ENCODE measurements at regions not wholly inside any gene's neighbourhood (a gene's known extent, or its start where the extent isn't known, plus 50 kb on each side); places are given as distances from the start of the nearest gene placed in this dataset.
"Not testable (repeated sequence)": the region's sequence is repeated elsewhere in the genome, so short reads cannot be mapped to it uniquely, and the experiment has no call there.

DNA sequence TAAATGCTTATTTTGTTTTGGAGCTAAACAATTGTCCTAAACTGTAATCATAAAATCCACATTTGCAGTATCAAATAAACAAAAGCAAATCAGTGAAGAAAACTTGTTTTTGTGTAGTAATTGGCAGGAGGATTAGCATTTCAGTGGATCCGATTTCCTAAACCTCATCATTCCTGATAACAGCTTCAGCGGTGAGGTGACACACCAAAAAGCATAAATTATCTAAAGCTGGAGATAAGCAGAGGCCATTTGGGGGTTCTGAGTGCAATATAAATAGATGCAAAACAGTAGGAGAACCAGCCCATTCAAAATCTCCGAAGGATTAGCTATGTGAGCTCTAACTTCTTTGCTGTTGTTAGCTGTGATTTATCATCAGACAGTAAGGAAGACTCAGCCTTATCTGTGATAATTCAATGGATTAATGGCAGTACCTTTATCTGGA lies 235.8 kb downstream of the EPHA7 start:
- no peak for DNase-seq (ENCODE audit: low read depth in 4 of 4, low spot score in 2 of 4)

GRCh38 chr6:93182938-93183479 lies 236.3 kb downstream of the EPHA7 start:
- DNase-seq (ENCODE audit: low read depth in 4 of 4, low spot score in 2 of 4), result no peak

GRCh38 chr6:93177918-93178317 lies 241.4 kb downstream of the EPHA7 start:
- DNase-seq (ENCODE audit: low read depth in 4 of 4, low spot score in 2 of 4), result no peak

GRCh38 chr6:93177438-93177837 lies 241.9 kb downstream of the EPHA7 start:
- no peak for DNase-seq (ENCODE audit: low read depth in 4 of 4, low spot score in 2 of 4)

DNA sequence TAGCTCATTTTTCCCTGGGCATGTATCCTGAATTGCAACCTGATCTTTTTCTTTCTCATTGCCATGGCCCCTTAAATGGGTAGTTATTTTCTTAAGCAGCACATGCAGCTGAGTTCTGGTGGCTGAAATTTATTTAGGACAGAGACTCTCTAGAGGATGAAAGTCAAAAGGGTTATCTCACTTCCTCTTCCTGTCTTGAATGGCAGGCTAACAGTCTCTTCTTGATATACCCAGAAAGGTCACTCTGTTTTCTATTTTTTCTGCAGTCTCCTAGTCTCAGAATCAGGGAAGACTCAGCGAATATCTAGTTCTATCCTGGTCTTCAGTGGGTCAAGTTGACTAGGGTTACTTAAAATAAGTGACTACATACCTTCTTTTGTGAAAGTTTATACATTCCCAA lies 243.3 kb downstream of the EPHA7 start:
- no peak for DNase-seq (ENCODE audit: low read depth in 4 of 4, low spot score in 2 of 4)

DNA sequence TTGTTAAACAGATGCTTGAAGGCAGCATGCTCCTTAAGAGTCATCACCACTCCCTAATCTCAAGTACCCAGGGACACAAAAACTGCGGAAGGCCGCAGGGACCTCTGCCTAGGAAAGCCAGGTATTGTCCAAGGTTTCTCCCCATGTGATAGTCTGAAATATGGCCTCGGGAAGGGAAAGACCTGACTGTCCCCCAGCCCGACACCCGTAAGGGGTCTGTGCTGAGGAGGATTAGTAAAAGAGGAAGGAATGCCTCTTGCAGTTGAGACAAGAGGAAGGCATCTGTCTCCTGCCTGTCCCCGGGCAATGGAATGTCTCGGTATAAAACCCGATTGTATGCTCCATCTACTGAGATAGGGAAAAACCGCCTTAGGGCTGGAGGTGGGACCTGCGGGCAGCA lies 245.8 kb downstream of the EPHA7 start:
- DNase-seq (ENCODE audit: low read depth in 4 of 4, low spot score in 2 of 4), result not testable (repeated sequence)

- no peak for DNase-seq (ENCODE audit: low read depth in 4 of 4, low spot score in 2 of 4)
Measured at GRCh38 chr6:93165850-93166430, 253.4 kb downstream of the EPHA7 start.

- DNase-seq (ENCODE audit: low read depth in 4 of 4, low spot score in 2 of 4), result no peak
Measured at GRCh38 chr6:93164781-93165180, 254.6 kb downstream of the EPHA7 start.

GRCh38 chr6:93163146-93163545 lies 256.2 kb downstream of the EPHA7 start:
- no peak for DNase-seq (ENCODE audit: low read depth in 4 of 4, low spot score in 2 of 4)

DNA sequence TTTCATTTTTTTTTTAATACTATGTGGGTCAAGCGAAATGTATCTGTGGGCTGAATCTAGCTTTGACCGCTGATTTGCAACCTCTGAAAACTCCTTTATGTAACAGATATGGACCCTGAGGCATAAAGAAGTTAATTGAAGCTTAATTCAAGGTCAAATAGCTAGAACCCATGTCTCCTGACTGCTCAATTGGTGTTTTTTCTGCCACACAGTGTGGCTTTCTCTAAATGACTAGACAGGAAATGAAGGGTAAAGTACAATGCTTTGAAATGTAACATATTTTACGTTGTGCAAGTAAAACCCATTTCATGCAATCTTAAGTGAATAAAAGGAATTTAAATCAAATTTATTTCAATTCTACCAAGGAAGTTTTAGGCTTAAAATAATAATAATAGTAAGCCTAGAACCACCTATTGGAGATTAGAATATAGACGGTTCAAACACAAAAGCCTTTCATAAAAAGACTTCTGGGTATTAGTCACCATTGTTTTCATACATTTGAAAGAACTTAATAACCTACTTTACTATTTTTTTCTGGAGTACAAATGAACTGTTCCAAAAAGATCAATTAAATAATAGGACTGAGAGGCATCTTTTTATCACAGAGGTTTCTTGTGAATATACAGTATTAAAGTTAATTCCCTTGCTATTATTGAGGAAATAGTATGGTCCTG lies 279.8 kb downstream of the EPHA7 start:
- no peak for DNase-seq (ENCODE audit: low read depth in 4 of 4, low spot score in 2 of 4)

GRCh38 chr6:93136111-93136510 lies 283.2 kb downstream of the EPHA7 start:
- DNase-seq (ENCODE audit: low read depth in 4 of 4, low spot score in 2 of 4), result no peak

GRCh38 chr6:93124006-93124632 lies 295.2 kb downstream of the EPHA7 start:
- no peak for DNase-seq (ENCODE audit: low read depth in 4 of 4, low spot score in 2 of 4)

DNA sequence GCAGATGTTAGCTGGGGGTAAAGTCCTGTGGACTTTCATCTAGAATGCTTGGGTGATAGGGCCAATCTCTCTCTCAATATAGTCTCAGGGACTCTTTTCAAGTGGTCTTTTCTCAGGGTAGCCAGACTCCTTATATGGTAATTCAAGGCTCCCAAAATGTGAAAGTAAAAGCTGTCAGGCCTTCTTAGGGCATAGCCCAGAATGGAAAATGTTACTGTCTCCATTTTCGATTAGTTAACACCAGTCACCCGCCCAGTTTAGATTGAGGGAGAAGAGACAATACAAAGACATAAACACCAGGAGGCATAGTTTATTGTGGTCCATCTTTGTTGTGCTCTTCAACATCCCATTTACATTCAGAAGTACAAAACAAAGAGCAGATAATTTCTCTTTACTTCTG lies 295.8 kb downstream of the EPHA7 start:
- DNase-seq (ENCODE audit: low read depth in 4 of 4, low spot score in 2 of 4), result no peak

DNA sequence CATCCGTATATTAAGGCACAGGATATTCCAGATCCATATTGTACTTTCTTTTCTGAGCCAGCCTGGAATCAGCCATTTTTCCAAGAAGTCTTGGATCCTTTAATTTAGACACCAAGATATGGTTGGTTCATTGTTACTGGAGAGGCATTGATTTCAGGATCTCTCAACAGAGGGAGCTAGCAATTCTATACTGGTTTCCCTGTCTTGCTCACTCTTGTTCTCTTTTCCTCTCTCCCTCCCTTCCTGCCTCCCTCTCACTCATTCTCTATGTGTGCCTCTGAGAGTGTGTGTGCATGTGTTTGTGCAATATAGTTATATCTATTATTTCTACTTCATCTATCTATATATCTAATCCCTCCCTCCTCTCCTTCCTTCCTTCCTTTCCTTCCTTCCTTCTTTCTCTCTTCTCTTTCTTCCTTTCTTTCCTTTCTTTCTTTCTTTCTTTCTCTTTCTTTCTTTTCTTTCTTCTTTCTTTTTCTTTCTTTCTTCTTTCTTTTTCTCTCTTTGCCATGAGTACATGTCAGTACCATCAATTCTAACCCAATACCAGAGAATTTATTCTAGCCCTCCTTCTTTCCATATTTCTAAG lies 299.1 kb downstream of the EPHA7 start:
- DNase-seq (ENCODE audit: low read depth in 4 of 4, low spot score in 2 of 4), result no peak

- DNase-seq (ENCODE audit: low read depth in 4 of 4, low spot score in 2 of 4), result no peak
Measured at GRCh38 chr6:93105907-93106306, 313.5 kb downstream of the EPHA7 start.

GRCh38 chr6:93105017-93105416 lies 314.3 kb downstream of the EPHA7 start:
- DNase-seq (ENCODE audit: low read depth in 4 of 4, low spot score in 2 of 4), result no peak

- no peak for DNase-seq (ENCODE audit: low read depth in 4 of 4, low spot score in 2 of 4)
Measured at GRCh38 chr6:93104195-93104817, 315.1 kb downstream of the EPHA7 start.

DNA sequence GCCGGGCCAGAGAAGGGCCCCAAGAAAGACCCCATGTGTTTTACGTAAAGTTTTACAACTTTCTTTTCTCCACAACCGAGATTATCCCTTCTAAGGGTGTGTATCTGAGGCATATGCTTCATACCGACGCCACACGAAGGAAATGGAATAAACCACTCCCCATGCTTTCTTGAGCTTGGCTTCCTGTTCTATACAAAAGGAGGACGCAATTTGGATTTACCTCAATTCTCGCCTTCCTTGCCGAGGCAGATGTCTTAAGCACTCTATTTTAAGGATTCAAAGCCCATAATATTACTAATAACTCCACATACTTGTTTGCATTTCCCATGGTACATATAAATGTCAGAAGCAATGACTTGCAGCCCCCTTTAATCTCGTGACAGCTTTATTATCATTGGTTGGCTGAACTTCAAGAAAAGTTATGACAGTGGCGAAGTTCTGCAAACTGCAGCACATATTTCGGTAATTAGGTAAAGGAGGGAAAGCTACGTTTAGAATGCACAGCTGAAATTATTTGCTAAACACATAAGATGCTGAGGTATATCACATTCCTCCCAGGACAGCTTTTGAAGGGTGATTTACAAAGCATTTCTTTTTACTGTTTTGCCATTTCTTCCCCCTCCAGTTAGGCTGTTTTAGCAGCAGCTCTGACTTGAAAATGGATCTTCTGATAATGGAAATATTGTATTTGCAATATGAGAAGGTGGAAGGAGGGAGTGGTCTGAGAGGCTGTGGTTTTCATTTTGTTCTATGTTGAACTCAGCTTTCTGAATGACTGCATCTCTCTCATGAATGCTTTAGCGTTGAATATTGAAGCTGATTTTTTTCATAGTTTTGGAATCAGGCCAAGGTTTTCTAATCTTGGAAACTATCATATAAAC lies 330.5 kb downstream of the EPHA7 start:
- DNase-seq (ENCODE audit: low read depth in 4 of 4, low spot score in 2 of 4), result peak; percentile 24 to 60 (median 52)

DNA sequence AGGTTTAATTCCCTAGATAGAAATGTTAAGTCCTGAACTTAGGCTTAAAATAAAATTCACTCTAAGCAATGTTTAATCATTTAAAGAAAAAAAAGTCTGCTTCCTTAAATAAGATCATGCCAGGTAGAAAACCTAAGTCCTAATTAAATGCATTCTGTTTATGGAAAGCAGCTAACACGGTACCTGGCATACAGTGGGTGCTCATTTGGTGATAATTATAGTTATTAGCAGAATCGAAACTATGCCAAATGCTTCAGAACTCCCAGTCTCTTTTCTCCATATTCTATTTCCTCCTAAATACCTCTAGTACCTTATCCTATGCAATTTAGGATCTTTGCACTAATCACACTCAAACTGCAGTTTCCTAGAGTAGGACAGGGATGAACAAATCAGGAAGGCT lies 331.8 kb downstream of the EPHA7 start:
- DNase-seq (ENCODE audit: low read depth in 4 of 4, low spot score in 2 of 4), result no peak

GRCh38 chr6:93086351-93086750 lies 333.0 kb downstream of the EPHA7 start:
- no peak for DNase-seq (ENCODE audit: low read depth in 4 of 4, low spot score in 2 of 4)
